ENCODE measurements at regions not wholly inside any gene's neighbourhood (a gene's known extent, or its start where the extent isn't known, plus 50 kb on each side); places are given as distances from the start of the nearest gene placed in this dataset.

- DNase-seq: no peak
These were observed 519.9 kb downstream of the TBC1D22A start for GRCh38 chr22:47282366-47282765.

GRCh38 chr22:47281126-47282106 lies 519.0 kb downstream of the TBC1D22A start:
- DNase-seq: no peak

GRCh38 chr22:47280301-47280700 lies 517.9 kb downstream of the TBC1D22A start:
- no peak for DNase-seq

GRCh38 chr22:47279746-47280145 lies 517.3 kb downstream of the TBC1D22A start:
- DNase-seq: no peak

GRCh38 chr22:47279337-47279736 lies 516.9 kb downstream of the TBC1D22A start:
- no peak for DNase-seq

- DNase-seq: no peak
These were observed 516.2 kb downstream of the TBC1D22A start for GRCh38 chr22:47278655-47279054.

GRCh38 chr22:47277531-47277930 lies 515.1 kb downstream of the TBC1D22A start:
- no peak for DNase-seq

GRCh38 chr22:47276991-47277390 lies 514.5 kb downstream of the TBC1D22A start:
- DNase-seq: no peak

- no peak for DNase-seq
These were observed 514.0 kb downstream of the TBC1D22A start for GRCh38 chr22:47276450-47276820.

- DNase-seq: no peak
These were observed 513.4 kb downstream of the TBC1D22A start for GRCh38 chr22:47275605-47276449.

- no peak for DNase-seq
These were observed 511.7 kb downstream of the TBC1D22A start for GRCh38 chr22:47274196-47274595.

GRCh38 chr22:47270463-47271135 lies 508.1 kb downstream of the TBC1D22A start:
- DNase-seq: no peak

GRCh38 chr22:47269516-47270088 lies 507.2 kb downstream of the TBC1D22A start:
- no peak for DNase-seq

GRCh38 chr22:47267513-47268282 lies 505.2 kb downstream of the TBC1D22A start:
- DNase-seq: no peak

GRCh38 chr22:47266329-47266728 lies 503.9 kb downstream of the TBC1D22A start:
- no peak for DNase-seq

- DNase-seq: no peak
These were observed 498.1 kb downstream of the TBC1D22A start for GRCh38 chr22:47260551-47260950.

- DNase-seq: no peak
These were observed 497.5 kb downstream of the TBC1D22A start for GRCh38 chr22:47259990-47260389.

GRCh38 chr22:47259049-47259448 lies 496.6 kb downstream of the TBC1D22A start:
- DNase-seq: no peak

- no peak for DNase-seq
These were observed 495.5 kb downstream of the TBC1D22A start for GRCh38 chr22:47257976-47258375.

- no peak for DNase-seq
These were observed 495.1 kb downstream of the TBC1D22A start for GRCh38 chr22:47257566-47257965.

GRCh38 chr22:47251911-47252310 lies 489.5 kb downstream of the TBC1D22A start:
- no peak for DNase-seq

Data from inflammatory macrophage treated with lipopolysaccharide for 4 hours (primary cell).